SHP77 (cell line): ENCODE measurements at regions not wholly inside any gene's neighbourhood (a gene's known extent, or its start where the extent isn't known, plus 50 kb on each side); places are given as distances from the start of the nearest gene placed in this dataset.

ENCODE experiments used
- DNase-seq, 2 experiments: peaks; one replicate each; lab custom pipeline; 2025; lab: John Stamatoyannopoulos, UW

- DNase-seq, result no peak
These were observed 255.9 kb upstream of the GLI3 start for GRCh38 chr7:42492920-42493319.

DNA sequence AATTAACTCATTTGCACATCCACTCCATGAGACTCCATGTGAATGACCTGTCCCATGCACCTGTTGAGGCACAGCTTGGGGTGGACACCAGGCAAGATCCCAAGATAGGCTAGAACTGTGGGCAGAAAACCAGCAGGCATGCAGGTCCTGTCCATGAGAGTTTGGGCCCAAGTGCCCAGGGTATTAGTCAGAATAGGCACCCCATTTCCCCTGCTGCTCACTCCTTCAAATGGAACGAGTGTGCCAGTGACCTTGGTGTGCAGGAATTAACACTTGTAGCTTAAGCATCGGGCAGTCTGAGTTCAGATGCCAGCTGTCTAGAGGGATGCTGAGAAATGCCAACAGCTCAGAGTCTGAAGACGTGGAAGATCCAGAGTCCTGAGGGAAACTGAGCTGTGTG lies 254.1 kb upstream of the GLI3 start:
- DNase-seq, result no peak

DNA sequence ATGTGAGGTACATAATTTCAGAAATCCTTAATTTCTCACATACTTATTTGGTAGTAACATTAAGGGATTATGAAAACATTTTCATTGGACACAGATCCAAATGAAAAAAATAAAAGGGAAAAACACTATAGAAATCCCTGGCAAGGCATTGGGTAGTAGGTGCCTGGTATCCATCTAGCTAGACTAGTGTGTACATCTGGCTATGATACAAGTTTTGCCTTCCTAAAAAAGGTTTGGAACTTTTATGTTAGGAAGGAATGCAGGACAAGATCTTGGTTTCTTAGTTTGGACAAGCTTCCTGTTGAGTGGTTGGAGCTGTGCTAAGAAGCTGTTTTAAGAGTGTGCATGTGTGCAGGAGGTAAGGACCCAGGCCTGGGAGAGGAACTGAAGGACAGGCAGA lies 252.3 kb upstream of the GLI3 start:
- DNase-seq, result no peak

- no peak for DNase-seq
These were observed 248.3 kb upstream of the GLI3 start for GRCh38 chr7:42485301-42485766.

DNA sequence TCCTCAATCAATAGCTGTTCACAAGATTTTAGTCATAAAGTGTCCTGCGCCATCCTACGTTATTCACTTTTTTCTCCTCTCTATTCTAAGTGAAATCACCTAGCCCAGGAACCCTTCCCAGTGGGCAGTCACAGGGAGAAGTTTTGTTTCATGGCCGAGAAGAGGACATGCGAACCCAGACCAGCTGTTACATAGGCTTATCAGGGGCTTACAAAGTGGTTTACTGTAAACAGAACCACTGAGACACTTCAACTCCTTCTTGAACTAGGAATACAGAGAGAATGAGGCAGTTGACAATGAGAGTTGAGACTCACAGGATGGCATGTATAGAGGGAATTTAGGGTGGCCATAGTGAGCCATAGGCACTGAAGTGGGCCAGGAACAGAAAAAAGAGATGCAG lies 246.9 kb upstream of the GLI3 start:
- no peak for DNase-seq

- DNase-seq, result no peak
These were observed 243.0 kb upstream of the GLI3 start for GRCh38 chr7:42479816-42480633.

GRCh38 chr7:42479452-42479815 lies 242.4 kb upstream of the GLI3 start:
- no peak for DNase-seq

GRCh38 chr7:42478717-42479116 lies 241.7 kb upstream of the GLI3 start:
- no peak for DNase-seq

GRCh38 chr7:42476255-42476654 lies 239.2 kb upstream of the GLI3 start:
- DNase-seq, result no peak

- no peak for DNase-seq
These were observed 238.1 kb upstream of the GLI3 start for GRCh38 chr7:42475082-42475481.

- DNase-seq, result no peak
These were observed 236.1 kb upstream of the GLI3 start for GRCh38 chr7:42473099-42473498.

GRCh38 chr7:42471573-42472174 lies 234.7 kb upstream of the GLI3 start:
- DNase-seq, result no peak

GRCh38 chr7:42469341-42469740 lies 232.3 kb upstream of the GLI3 start:
- no peak for DNase-seq

DNA sequence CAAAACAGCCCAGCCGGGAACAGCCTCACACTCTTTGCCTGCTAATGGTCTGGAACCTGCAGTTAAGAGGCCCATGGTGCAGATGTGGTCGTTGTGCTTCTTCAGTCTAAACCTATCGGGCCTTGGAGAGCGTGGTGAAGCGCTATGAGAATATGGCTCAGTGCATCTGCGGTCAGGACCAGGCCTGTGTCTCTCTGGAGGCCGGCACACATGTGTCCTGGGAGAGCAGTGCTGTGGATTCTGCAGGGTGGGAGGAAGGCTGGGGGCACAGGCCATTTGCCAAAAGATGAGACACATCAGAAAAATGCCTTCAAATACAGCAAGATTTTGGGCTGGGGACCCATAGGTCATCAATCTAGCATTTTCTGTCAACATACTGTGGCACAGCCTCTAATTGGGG lies 231.5 kb upstream of the GLI3 start:
- no peak for DNase-seq

GRCh38 chr7:42461537-42461936 lies 224.5 kb upstream of the GLI3 start:
- no peak for DNase-seq

DNA sequence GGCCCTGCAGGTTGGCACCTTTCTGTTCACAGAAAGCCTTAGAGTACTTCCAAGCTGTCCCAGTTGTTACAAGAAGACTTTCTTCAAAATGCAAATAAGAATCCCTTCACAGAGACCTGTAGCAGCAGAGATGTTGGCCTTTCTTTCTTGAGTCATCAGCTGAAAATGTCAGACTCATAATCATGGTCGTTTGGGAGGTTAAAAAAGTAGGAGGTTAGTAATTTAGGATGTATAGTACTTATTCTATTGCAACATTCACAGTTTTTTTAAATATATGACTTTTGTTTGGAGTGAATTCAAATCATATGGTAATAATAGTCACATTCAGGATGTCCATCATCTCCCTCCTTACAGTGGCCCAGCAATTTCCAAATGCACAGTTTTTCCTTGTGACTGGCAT lies 223.9 kb upstream of the GLI3 start:
- no peak for DNase-seq

DNA sequence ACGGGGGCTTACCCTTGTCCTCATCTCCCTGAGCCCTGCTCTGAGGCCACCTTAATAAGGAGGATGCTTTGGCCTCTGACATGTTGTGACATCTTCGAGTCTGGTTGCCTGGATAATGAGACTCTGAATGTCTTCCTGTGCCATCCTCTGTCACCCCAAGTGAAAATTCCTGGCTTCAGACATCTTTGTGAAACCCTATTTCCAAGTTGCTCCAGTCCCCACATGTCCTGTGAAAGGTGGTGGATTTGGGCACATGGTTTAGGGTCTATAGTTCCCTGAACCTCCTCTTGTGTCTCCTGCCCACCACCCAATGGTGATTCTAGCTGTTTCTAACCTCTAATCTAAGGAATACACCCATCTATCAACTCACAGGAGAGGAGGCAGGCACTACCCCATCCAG lies 223.1 kb upstream of the GLI3 start:
- DNase-seq, result no peak

GRCh38 chr7:42457663-42458062 lies 220.7 kb upstream of the GLI3 start:
- DNase-seq, result no peak

GRCh38 chr7:42456756-42457276 lies 219.8 kb upstream of the GLI3 start:
- DNase-seq, result no peak

DNA sequence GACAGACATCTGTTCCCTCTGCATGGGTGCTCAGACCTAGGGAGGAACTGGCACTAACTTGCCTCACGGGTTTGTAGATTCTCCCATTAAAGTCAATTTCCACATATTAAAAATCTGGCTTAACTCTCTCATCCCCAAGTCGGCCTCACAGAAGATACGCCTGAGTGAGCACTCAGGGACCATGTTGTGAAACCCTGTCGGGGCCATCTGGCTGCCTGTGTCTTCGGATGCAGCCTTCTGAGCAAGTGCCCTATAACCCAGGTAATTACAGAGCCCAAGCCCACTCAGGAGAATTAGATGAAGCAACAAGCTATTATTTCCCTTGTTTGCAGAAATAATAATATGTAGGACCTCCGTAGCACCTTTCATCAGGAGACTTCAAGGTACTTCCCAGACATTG lies 219.3 kb upstream of the GLI3 start:
- no peak for DNase-seq

DNA sequence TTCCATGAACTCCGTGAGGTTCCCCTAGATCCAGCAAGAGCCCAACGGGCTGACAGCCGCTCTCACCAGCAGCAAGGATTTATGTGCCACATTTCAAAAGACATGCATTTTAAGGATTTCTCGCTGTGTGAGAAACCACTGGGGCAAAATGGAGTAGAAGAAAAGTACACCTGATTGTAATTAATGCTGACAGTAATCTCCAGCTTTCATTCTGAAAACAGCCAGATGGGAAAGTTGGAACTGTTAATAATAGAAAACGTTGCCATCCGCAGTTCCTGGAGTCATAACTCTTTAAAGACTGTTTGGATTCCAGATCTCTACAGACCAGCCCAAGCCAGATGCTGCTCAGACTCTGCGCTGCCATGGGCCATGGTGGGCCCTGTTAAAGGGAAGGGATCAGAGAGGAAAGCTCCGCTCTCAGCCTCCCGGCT lies 216.9 kb upstream of the GLI3 start:
- no peak for DNase-seq

GRCh38 chr7:42452356-42452755 lies 215.3 kb upstream of the GLI3 start:
- no peak for DNase-seq

DNA sequence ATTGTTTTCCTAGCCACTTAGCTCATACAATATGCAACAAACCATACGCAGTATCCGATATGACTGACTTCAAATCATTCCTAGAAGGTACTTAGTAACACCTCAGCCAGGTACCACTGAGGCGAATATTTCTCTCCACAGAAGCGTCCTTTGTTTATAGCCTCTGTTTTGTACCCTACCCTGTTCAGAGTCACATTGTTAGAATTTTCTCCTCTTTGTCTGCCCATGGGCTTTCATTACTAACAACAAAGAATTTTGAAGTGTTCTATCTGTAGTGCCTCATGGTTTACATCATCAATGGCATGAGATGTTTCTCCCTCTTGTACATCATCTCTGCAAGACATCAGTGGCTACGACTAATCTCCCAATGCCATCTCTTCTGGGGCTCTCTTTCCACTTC lies 212.4 kb upstream of the GLI3 start:
- DNase-seq, result no peak

DNA sequence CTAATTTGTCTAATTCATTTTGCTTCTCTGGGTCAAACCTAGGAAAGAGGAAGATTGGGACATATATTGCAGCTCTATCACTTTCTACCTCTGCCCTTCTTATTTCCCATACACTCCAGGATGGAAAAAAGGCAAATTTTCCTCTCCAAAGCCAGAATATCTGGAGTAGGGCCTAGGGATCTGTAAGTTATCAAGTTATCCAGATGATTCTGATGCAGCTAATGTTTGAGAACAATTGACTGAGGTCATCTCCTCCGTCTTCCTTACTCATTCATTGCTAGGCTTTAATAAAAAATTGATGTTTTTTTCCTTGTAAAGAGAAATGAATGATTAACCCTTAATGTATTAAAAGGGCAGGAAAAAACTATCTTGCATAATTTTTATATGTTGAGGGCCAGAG lies 211.9 kb upstream of the GLI3 start:
- no peak for DNase-seq
